Endothelial cell of umbilical vein (primary cell): ENCODE measurements at regions not wholly inside any gene's neighbourhood (a gene's known extent, or its start where the extent isn't known, plus 50 kb on each side); places are given as distances from the start of the nearest gene placed in this dataset.

Experiments used
- BruUV-seq: library from RNA; stranded (reverse); fragments of 400-500 nt; replicated peaks from 2 replicates; lab custom pipeline; 2021; lab: Mats Ljungman, UMichigan
- CTCF ChIA-PET: fragments of 300-600, 350-600 bp; sonication (Branson Sonifier 250); formaldehyde crosslinking; loops from one replicate; lab custom pipeline; 2021; ENCODE audit warnings: antibody characterized with exemption, inconsistent platforms; lab: Charles Lee
- POLR2A ChIA-PET: fragments of 300-600, 350-600 bp; sonication (Branson Sonifier 250); formaldehyde crosslinking; loops from one replicate; lab custom pipeline; 2021; ENCODE audit warnings: antibody characterized with exemption, inconsistent platforms; lab: Charles Lee
- DNase-seq: peaks from one replicate; pipeline ENCODE4 v3.0.0-alpha.2; 2011; ENCODE audit warnings: low read depth, low spot score
- FAIRE-seq: peaks from 2 replicates; lab custom pipeline; 2011; peaks lifted over from hg19 to GRCh38; lab: Jason Lieb, UNC
- H2AFZ ChIP-seq: 2 replicates; pipeline ENCODE4 v1.6.0; 2012; ENCODE audit warnings: low read depth, low read length, control low read depth, inconsistent platforms
- H3K27ac ChIP-seq: 2 replicates; pipeline ENCODE4 v1.5.1; 2011; ENCODE audit warnings: low read depth, mild to moderate bottlenecking, control low read depth, low read length, moderate library complexity; ENCODE audit not compliant: insufficient read depth
- H3K27me3 ChIP-seq, 2 experiments: 2 replicates each; pipeline versions ENCODE4 v1.6.0 to v1.6.1; 2011; ENCODE audit warnings: low read length in 2 of 2, mixed read lengths in 1 of 2; ENCODE audit not compliant: control insufficient read depth in 2 of 2, insufficient read depth in 2 of 2
- H3K36me3 ChIP-seq, 2 experiments: 2 replicates in 1 of 2; 3 replicates in 1 of 2; pipeline ENCODE4 v1.5.1; 2011; ENCODE audit warnings: low read length in 2 of 2, mild to moderate bottlenecking in 1 of 2, moderate library complexity in 1 of 2; ENCODE audit not compliant: control insufficient read depth in 2 of 2, insufficient read depth in 2 of 2; ENCODE audit errors: extremely low read depth in 1 of 2
- H3K4me1 ChIP-seq: 3 replicates; pipeline ENCODE4 v1.5.1; 2011; ENCODE audit warnings: mild to moderate bottlenecking, low read length; ENCODE audit not compliant: control insufficient read depth, insufficient read depth; ENCODE audit errors: extremely low read depth
- H3K4me2 ChIP-seq: 2 replicates; pipeline ENCODE4 v1.6.1; 2011; ENCODE audit warnings: low read length, control low read depth, mixed read lengths; ENCODE audit not compliant: insufficient read depth
- H3K4me3 ChIP-seq, 3 experiments: fragments of 200-600 bp in 1 of 3; sonication (generic), shearing (Covaris generic) in 1 of 3; replicated peaks in 1 of 3; 2 replicates each; pipeline ENCODE4 v1.5.1; 2011 to 2016; ENCODE audit warnings: control low read depth in 3 of 3, low read length in 3 of 3, mild to moderate bottlenecking in 2 of 3, inconsistent platforms in 1 of 3, low read depth in 1 of 3, moderate library complexity in 1 of 3; ENCODE audit not compliant: insufficient read depth in 1 of 3
- H3K79me2 ChIP-seq: 2 replicates; pipeline ENCODE4 v1.6.0; 2012; ENCODE audit warnings: low read length, inconsistent platforms; ENCODE audit not compliant: control insufficient read depth, insufficient read depth
- H3K9ac ChIP-seq: replicated peaks from 2 replicates; pipeline ENCODE3; 2011; ENCODE audit warnings: low read length, control low read depth; ENCODE audit not compliant: insufficient read depth; ENCODE audit errors: extremely low read depth
- H3K9me1 ChIP-seq: replicated peaks from 3 replicates; pipeline ENCODE4 v1.6.0; 2011; ENCODE audit warnings: mild to moderate bottlenecking, low read length; ENCODE audit not compliant: control insufficient read depth, insufficient read depth; ENCODE audit errors: extremely low read depth
- H3K9me3 ChIP-seq: replicated peaks from 2 replicates; pipeline ENCODE4 v1.5.1; 2012; ENCODE audit warnings: low read length, inconsistent platforms; ENCODE audit not compliant: control insufficient read depth, insufficient read depth
- H4K20me1 ChIP-seq: replicated peaks from 2 replicates; pipeline ENCODE3; 2011; ENCODE audit warnings: mild to moderate bottlenecking, low read length; ENCODE audit not compliant: control insufficient read depth, insufficient read depth; ENCODE audit errors: extremely low read depth
- CTCF ChIP-seq, 2 donors: IDR thresholded peaks; 1 replicate in 1 of 2; 2 replicates in 1 of 2; pipeline ENCODE4 v1.5.1; 2011; ENCODE audit warnings: low read length in 2 of 2, mild to moderate bottlenecking in 2 of 2, moderate library complexity in 2 of 2, control low read depth in 1 of 2, inconsistent platforms in 1 of 2, low read depth in 1 of 2; ENCODE audit not compliant: insufficient read depth in 1 of 2; ENCODE audit errors: extremely low read depth in 1 of 2
- EZH2 ChIP-seq: IDR thresholded peaks from 2 replicates; pipeline ENCODE4 v1.6.1; 2012; ENCODE audit warnings: borderline replicate concordance, low read depth, mild to moderate bottlenecking, moderate library complexity, low read length, inconsistent platforms; ENCODE audit not compliant: severe bottlenecking
- GATA2 ChIP-seq: IDR thresholded peaks from 2 replicates; pipeline ENCODE4 v1.7.0; 2011; ENCODE audit warnings: low read depth, mild to moderate bottlenecking, moderate library complexity, mixed read lengths, low read length; ENCODE audit not compliant: insufficient read length, insufficient read depth
- MAX ChIP-seq: IDR thresholded peaks from 2 replicates; pipeline ENCODE4 v1.6.1; 2011; ENCODE audit not compliant: insufficient read depth, insufficient read length
- MYC ChIP-seq: IDR thresholded peaks from one replicate; pipeline ENCODE4 v1.6.1; 2011; ENCODE audit warnings: mild to moderate bottlenecking, low read depth, low read length
- POLR2A ChIP-seq: IDR thresholded peaks from 2 replicates; pipeline ENCODE4 v1.6.1; 2012; ENCODE audit warnings: low read depth, mild to moderate bottlenecking, control low read depth, low read length
- POLR2AphosphoS5 ChIP-seq: IDR thresholded peaks from 2 replicates; pipeline ENCODE4 v1.6.1; 2012; ENCODE audit warnings: low read depth, mild to moderate bottlenecking, control low read depth, low read length, moderate library complexity; ENCODE audit not compliant: insufficient read depth
- dilution Hi-C: fragments of 300-500 bp; cut with MboI; formaldehyde crosslinking; loops from one replicate; pipeline ENCODE4 v1.15.0; 2019; ENCODE audit warnings: low sequenced_read_pairs; ENCODE audit not compliant: extremely low pct_ligation_motif_present
- intact Hi-C: fragments of 100-400 bp; cut with micrococcal nuclease; formaldehyde crosslinking; loops from one replicate; pipeline ENCODE4 v1.10.0; 2022

- Histone ChIP-seq H3K27me3 (no peaks in the 10 kb centered on the region), H3K4me1 (no peaks in the 10 kb centered on the region), H3K27ac (no peak overlapping the region), H4K20me1 (no peaks in the 10 kb centered on the region), H3K9me3 (peaks cover 1% of the 10 kb centered on the region), H3K9ac (no peak overlapping the region), H3K9me1 (no peaks in the 10 kb centered on the region), H3K36me3 (no peaks in the 10 kb centered on the region), H3K4me3 (no peak overlapping the region), H3K4me2 (no peak overlapping the region), H3K79me2 (no peaks in the 10 kb centered on the region), H2AFZ (no peak overlapping the region)
- ChIA-PET POLR2A (no interaction called here), CTCF (no interaction called here)
- intact Hi-C loops, result no loop called here
- FAIRE-seq (no peak), DNase-seq (no peak)
- dilution Hi-C loops, result no loop called here
- TF ChIP-seq POLR2AphosphoS5, result no peak
- TF ChIP-seq EZH2, result no peak
- no peak for TF ChIP-seq CTCF (IDR thresholded peaks at IDR 0.05; ENCODE audit: extremely low read depth in 1 of 2, insufficient read depth in 1 of 2, low read depth in 1 of 2, low read length in 2 of 2)
- no peak for TF ChIP-seq GATA2
- no peak for TF ChIP-seq MYC
- TF ChIP-seq MAX, result no peak
- no peak for TF ChIP-seq POLR2A
- no TSS peak for BruUV-seq
Measured at GRCh38 chr5:3234566-3234965, 361.1 kb upstream of the IRX1 start.
